BE2C (cell line): ENCODE measurements at regions not wholly inside any gene's neighbourhood (a gene's known extent, or its start where the extent isn't known, plus 50 kb on each side); places are given as distances from the start of the nearest gene placed in this dataset.

Experiments used
- DNase-seq: peaks from one replicate; pipeline ENCODE4 v3.0.0-alpha.2; 2020
- H3K27me3 ChIP-seq: fragments of 250-450 bp; sonication (Bioruptor Pico); 2 replicates; pipeline ENCODE4 v1.5.1; 2020; ENCODE audit warnings: mild to moderate bottlenecking
- H3K36me3 ChIP-seq: fragments of 250-450 bp; sonication (Bioruptor Pico); 2 replicates; pipeline ENCODE4 v1.5.1; 2020; ENCODE audit warnings: mild to moderate bottlenecking
- H3K4me1 ChIP-seq: fragments of 250-450 bp; sonication (Bioruptor Pico); 2 replicates; pipeline ENCODE4 v1.5.1; 2020
- H3K4me3 ChIP-seq: 2 replicates; pipeline ENCODE4 v1.5.1; 2011; ENCODE audit warnings: low read depth, low read length
- H3K9me3 ChIP-seq: fragments of 250-450 bp; sonication (Bioruptor Pico); 2 replicates; pipeline ENCODE4 v1.5.1; 2020
- CTCF ChIP-seq: IDR thresholded peaks from 2 replicates; pipeline ENCODE4 v1.5.1; 2012; ENCODE audit warnings: mild to moderate bottlenecking, low read depth, low read length

GRCh38 chr6:168746643-168747042 lies 305.7 kb downstream of the SMOC2 start:
- Histone ChIP-seq H3K36me3 (no peaks in the 10 kb centered on the region), H3K4me1 (no peaks in the 10 kb centered on the region), H3K9me3 (no peaks in the 10 kb centered on the region), H3K27me3 (no peaks in the 10 kb centered on the region), H3K4me3 (no peak overlapping the region)
- no peak for TF ChIP-seq CTCF
- DNase-seq = no peak

GRCh38 chr6:168746013-168746412 lies 305.0 kb downstream of the SMOC2 start:
- Histone ChIP-seq H3K27me3 (no peaks in the 10 kb centered on the region), H3K4me1 (no peaks in the 10 kb centered on the region), H3K36me3 (no peaks in the 10 kb centered on the region), H3K4me3 (no peak overlapping the region), H3K9me3 (no peaks in the 10 kb centered on the region)
- no peak for TF ChIP-seq CTCF
- DNase-seq = no peak

GRCh38 chr6:168744861-168745260 lies 303.9 kb downstream of the SMOC2 start:
- TF ChIP-seq CTCF = no peak
- Histone ChIP-seq H3K4me1 (no peaks in the 10 kb centered on the region), H3K4me3 (no peak overlapping the region), H3K9me3 (no peaks in the 10 kb centered on the region), H3K36me3 (no peaks in the 10 kb centered on the region), H3K27me3 (no peaks in the 10 kb centered on the region)
- DNase-seq = no peak

GRCh38 chr6:168741942-168742782 lies 301.2 kb downstream of the SMOC2 start:
- Histone ChIP-seq H3K27me3 (no peaks in the 10 kb centered on the region), H3K4me3 (no peak overlapping the region), H3K4me1 (no peaks in the 10 kb centered on the region), H3K9me3 (no peaks in the 10 kb centered on the region), H3K36me3 (no peaks in the 10 kb centered on the region)
- no peak for TF ChIP-seq CTCF
- no peak for DNase-seq

GRCh38 chr6:168741305-168741704 lies 300.3 kb downstream of the SMOC2 start:
- H3K36me3 ChIP-seq = no peaks in the 10 kb centered on the region
- TF ChIP-seq CTCF = no peak
- no peak overlapping the region for H3K4me3 ChIP-seq
- no peaks in the 10 kb centered on the region for H3K27me3 ChIP-seq
- DNase-seq = no peak
- H3K9me3 ChIP-seq = no peaks in the 10 kb centered on the region; the same call in 1 of the 2 replicates
- H3K4me1 ChIP-seq = no peaks in the 10 kb centered on the region

- H3K4me1 ChIP-seq = no peaks in the 10 kb centered on the region
- no peak overlapping the region for H3K4me3 ChIP-seq
Measured at GRCh38 chr6:168739381-168739780, 298.4 kb downstream of the SMOC2 start.

More at GRCh38 chr6:168739381-168739780, 298.4 kb downstream of the SMOC2 start:
- H3K36me3 ChIP-seq = no peaks in the 10 kb centered on the region
- no peaks in the 10 kb centered on the region for H3K27me3 ChIP-seq
- TF ChIP-seq CTCF = no peak
- no peak for DNase-seq
- no peaks in the 10 kb centered on the region; the same call in 1 of the 2 replicates for H3K9me3 ChIP-seq
